OCI-LY3 (cell line): ENCODE measurements at regions not wholly inside any gene's neighbourhood (a gene's known extent, or its start where the extent isn't known, plus 50 kb on each side); places are given as distances from the start of the nearest gene placed in this dataset.

Experiments
- EZH2phosphoT487 ChIP-seq: fragments of 200-600 bp; shearing (Covaris generic); IDR thresholded peaks from 2 replicates; pipeline ENCODE4 v1.6.1; 2018; ENCODE audit warnings: antibody characterized with exemption, mixed run types, low read depth
- TF ChIP-seq, protein P1 (sequence below): fragments of 200-600, 300-600 bp; sonication (generic); IDR thresholded peaks from 2 replicates; pipeline ENCODE4 v1.5.1; 2014; ENCODE audit warnings: antibody characterized with exemption, low read length, low read depth

DNA sequence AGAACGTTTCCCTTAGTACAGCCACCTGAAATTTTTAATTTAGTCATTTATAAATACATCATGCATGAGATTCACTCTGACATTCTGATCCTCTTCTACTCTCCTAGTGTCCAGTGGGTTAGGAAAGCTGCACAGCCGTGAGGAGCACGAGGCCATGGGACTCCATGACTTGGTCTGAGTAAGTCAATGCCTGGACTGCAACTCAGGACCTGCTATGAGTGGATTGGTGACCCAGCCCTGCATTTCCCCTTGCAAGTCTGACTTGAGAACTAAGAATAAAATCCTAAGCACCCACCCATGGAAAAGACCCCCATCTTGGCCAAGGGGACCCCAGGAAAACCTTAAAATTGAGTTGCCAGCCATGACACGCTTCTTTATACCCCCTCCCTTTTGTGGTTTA lies 237.6 kb upstream of the HDAC4 start:
- TF ChIP-seq, protein P1, sequence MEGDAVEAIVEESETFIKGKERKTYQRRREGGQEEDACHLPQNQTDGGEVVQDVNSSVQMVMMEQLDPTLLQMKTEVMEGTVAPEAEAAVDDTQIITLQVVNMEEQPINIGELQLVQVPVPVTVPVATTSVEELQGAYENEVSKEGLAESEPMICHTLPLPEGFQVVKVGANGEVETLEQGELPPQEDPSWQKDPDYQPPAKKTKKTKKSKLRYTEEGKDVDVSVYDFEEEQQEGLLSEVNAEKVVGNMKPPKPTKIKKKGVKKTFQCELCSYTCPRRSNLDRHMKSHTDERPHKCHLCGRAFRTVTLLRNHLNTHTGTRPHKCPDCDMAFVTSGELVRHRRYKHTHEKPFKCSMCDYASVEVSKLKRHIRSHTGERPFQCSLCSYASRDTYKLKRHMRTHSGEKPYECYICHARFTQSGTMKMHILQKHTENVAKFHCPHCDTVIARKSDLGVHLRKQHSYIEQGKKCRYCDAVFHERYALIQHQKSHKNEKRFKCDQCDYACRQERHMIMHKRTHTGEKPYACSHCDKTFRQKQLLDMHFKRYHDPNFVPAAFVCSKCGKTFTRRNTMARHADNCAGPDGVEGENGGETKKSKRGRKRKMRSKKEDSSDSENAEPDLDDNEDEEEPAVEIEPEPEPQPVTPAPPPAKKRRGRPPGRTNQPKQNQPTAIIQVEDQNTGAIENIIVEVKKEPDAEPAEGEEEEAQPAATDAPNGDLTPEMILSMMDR = no peak
- TF ChIP-seq EZH2phosphoT487 = no peak
